Lung (tissue), 11 donors: ENCODE measurements at regions not wholly inside any gene's neighbourhood (a gene's known extent, or its start where the extent isn't known, plus 50 kb on each side); places are given as distances from the start of the nearest gene placed in this dataset.
A peak's percentile ranks its signal among the peaks of the same experiment; 100 is the strongest.

ENCODE experiments used
- ATAC-seq: fragments of 200-7000 bp; cut with Tn5 transposase; one replicate; pipeline ENCODE4 v1.9.1; 2020; ENCODE audit warnings: moderate number of reproducible peaks; ENCODE audit not compliant: insufficient read depth, low FRiP score
- DNase-seq, 3 donors: peaks; one replicate each; pipeline ENCODE4 v3.0.0-alpha.2; 2013 to 2017
- H3K27ac ChIP-seq, 2 donors: one replicate each; pipeline ENCODE4 v1.5.1; 2013; ENCODE audit warnings: mild to moderate bottlenecking in 2 of 2, moderate library complexity in 2 of 2, control low read depth in 1 of 2, inconsistent platforms in 1 of 2, low read depth in 1 of 2, low read length in 1 of 2
- H3K27me3 ChIP-seq, 3 donors: one replicate each; pipeline ENCODE4 v1.5.1; 2013; ENCODE audit warnings: low read length in 2 of 3; ENCODE audit not compliant: control insufficient read depth in 3 of 3, insufficient read depth in 3 of 3
- H3K36me3 ChIP-seq, 4 donors: one replicate each; pipeline ENCODE4 v1.5.1; 2013; ENCODE audit warnings: low read length in 4 of 4, mild to moderate bottlenecking in 1 of 4, moderate library complexity in 1 of 4; ENCODE audit not compliant: control insufficient read depth in 4 of 4, insufficient read depth in 4 of 4
- H3K4me1 ChIP-seq, 5 donors: one replicate each; pipeline ENCODE4 v1.5.1; 2013; ENCODE audit warnings: low read length in 5 of 5, mild to moderate bottlenecking in 2 of 5, moderate library complexity in 1 of 5; ENCODE audit not compliant: control insufficient read depth in 5 of 5, insufficient read depth in 5 of 5
- H3K4me3 ChIP-seq: one replicate; pipeline ENCODE4 v1.5.1; 2013; ENCODE audit warnings: mild to moderate bottlenecking, control low read depth, moderate library complexity
- H3K9ac ChIP-seq, 2 donors: one replicate each; pipeline ENCODE4 v1.5.1; 2013; ENCODE audit warnings: low read length in 2 of 2, control low read depth in 1 of 2; ENCODE audit not compliant: insufficient read depth in 1 of 2
- H3K9me3 ChIP-seq, 4 donors: one replicate each; pipeline ENCODE4 v1.5.1; 2013; ENCODE audit warnings: low read length in 3 of 4, mild to moderate bottlenecking in 1 of 4, moderate library complexity in 1 of 4; ENCODE audit not compliant: control insufficient read depth in 4 of 4, insufficient read depth in 3 of 4
- WGBS, 2 donors: extraction: QIAGEN DNeasy Blood & Tissue Kit; methylation state at CpG; one replicate each; pipeline ENCODE4 v1.1.7; 2013; 5-methylcytosine and 5-hydroxymethylcytosine counted together
- TF ChIP-seq, protein P1 (sequence below): IDR thresholded peaks from 2 replicates; pipeline ENCODE4 v1.5.1; 2012; ENCODE audit warnings: mild to moderate bottlenecking; ENCODE audit errors: control extremely low read depth, extremely low read depth
- donor health status: control.
- donor health status: control.
- donor health status: Bipolar disorder and iron deficiency.
- donor health status: healthy.
- donor health status: DM: yes; HTN: yes; CAD: no.

DNA sequence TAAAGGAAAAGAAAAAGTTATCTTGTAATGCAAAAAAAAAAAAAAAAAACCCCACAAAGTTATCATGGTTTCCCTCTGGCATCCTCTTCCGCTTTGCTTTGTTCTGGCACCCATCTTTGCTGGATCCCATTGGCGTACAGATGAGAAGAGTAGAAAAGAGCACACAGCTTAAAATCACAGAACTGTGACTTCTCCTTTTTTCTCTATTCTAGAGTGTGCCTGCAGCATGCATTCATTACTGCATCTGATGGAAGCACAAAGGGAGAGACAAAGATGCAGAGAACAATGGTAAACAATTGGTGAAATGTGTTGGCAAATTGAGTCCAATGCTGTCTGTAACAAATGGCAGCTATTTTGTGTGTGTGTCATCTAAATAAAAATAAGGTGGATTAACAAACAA, 440.8 kb upstream of the PIK3R1 start:
- TF ChIP-seq, protein P1, sequence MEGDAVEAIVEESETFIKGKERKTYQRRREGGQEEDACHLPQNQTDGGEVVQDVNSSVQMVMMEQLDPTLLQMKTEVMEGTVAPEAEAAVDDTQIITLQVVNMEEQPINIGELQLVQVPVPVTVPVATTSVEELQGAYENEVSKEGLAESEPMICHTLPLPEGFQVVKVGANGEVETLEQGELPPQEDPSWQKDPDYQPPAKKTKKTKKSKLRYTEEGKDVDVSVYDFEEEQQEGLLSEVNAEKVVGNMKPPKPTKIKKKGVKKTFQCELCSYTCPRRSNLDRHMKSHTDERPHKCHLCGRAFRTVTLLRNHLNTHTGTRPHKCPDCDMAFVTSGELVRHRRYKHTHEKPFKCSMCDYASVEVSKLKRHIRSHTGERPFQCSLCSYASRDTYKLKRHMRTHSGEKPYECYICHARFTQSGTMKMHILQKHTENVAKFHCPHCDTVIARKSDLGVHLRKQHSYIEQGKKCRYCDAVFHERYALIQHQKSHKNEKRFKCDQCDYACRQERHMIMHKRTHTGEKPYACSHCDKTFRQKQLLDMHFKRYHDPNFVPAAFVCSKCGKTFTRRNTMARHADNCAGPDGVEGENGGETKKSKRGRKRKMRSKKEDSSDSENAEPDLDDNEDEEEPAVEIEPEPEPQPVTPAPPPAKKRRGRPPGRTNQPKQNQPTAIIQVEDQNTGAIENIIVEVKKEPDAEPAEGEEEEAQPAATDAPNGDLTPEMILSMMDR, result no peak
- Histone ChIP-seq H3K9ac (no peak overlapping the region), H3K27ac (no peak overlapping the region), H3K27me3 (no peaks in the 10 kb centered on the region), H3K9me3 (no peaks in the 10 kb centered on the region), H3K4me3 (no peak overlapping the region), H3K4me1 (peaks cover 0 to 13% (median 4%) of the 10 kb centered on the region in 5 donors), H3K36me3 (no peaks in the 10 kb centered on the region)
- no peak for DNase-seq
- no peak for ATAC-seq
- 89 to 92% methylated on average over 2 of the region's 2 CpGs for WGBS, 2 donors

DNA sequence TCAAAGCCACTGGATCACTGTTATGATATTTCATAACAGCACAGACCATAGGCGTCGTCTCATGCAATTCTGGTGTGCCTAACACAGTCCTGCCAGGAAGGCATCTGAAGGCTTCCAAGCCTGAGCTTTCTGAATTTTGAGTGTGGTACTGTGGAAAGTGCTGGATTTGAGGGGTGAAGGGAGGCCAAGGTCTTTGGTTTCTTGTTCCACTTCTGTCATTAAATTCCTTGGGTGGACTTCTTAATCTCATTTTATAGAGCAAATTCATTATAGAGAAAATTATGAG, 441.3 kb upstream of the PIK3R1 start:
- Histone ChIP-seq H3K27ac (no peak overlapping the region), H3K4me1 (peaks cover 0 to 13% (median 4%) of the 10 kb centered on the region in 5 donors), H3K9ac (no peak overlapping the region), H3K4me3 (no peak overlapping the region), H3K9me3 (no peaks in the 10 kb centered on the region), H3K27me3 (no peaks in the 10 kb centered on the region), H3K36me3 (no peaks in the 10 kb centered on the region)
- TF ChIP-seq, protein P1, result no peak
- peak in 2 of 3 donors; percentile 40 to 54 for DNase-seq
- ATAC-seq, result no peak
- 14 to 46% methylated on average over 2 of the region's 2 CpGs for WGBS, 2 donors

DNA sequence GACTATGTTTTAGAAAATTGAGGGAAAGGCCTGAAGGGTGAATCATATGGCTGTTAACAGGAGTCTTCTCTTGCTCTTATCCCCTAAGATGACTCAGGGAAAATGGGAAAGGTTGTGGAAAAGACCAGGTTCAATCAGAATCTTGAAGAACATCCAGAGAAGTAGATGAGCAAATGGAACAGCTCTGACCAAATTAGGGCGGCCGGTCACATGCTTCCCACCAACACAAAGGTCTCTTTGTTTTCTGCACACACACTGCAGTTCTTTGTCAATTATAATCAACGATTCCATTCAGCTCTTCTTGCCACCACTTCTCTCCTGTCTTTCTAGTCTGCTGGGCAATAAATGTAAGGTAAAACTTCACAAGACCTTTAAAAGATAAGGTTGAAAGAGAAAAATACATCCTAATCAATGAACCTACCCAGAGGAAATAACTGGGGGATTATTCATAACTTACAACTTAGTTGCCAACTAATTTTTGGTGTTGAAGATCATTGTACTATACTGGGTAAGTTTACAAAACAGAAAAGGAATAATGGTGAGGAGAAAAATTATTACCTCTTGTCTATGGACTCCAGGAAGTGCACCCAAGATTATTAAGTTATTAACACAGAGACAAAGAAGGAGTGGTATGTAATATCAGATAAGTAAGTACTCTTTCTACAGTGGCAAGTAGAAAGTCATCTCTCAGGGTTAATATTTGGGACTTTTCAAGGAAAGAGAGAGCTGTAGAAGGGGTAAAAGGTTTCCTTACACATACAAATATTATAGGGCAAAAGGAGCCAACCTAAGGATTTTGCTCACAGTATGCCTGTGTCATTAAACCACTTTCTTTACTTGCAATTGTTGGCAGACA, 441.9 kb upstream of the PIK3R1 start:
- 91 to 93% methylated on average over 3 of the region's 3 CpGs for WGBS, 2 donors
- no peak for ATAC-seq
- Histone ChIP-seq H3K36me3 (no peaks in the 10 kb centered on the region), H3K9ac (no peak overlapping the region), H3K27ac (no peak overlapping the region), H3K4me1 (peaks cover 0 to 13% (median 4%) of the 10 kb centered on the region in 5 donors), H3K4me3 (no peak overlapping the region), H3K27me3 (no peaks in the 10 kb centered on the region), H3K9me3 (no peaks in the 10 kb centered on the region)
- peak in 1 of 3 donors; percentile 47 for DNase-seq
- TF ChIP-seq, protein P1, result no peak
